ENCODE measurements at regions not wholly inside any gene's neighbourhood (a gene's known extent, or its start where the extent isn't known, plus 50 kb on each side); places are given as distances from the start of the nearest gene placed in this dataset.

DNA sequence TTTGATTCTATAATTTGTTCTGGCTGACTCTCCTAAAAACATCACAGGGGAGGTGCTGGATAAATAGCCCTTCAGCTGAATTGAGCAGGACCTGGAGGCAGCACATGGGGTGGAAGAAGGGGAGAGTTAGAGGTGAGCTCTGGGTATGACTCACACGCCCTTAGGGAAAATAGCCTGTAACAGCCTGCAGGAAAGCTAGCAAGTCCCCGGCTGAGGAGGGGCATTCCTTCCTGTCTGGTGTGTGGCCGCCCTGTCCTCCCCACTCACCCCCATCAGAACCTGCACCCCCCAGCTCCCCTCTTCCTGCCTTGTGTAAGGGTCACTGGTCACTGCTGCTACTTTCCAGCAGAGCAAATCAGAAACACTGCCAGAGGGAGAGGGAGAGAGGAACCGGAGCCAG lies 187.4 kb downstream of the C16orf95 start:
- no peak for TF ChIP-seq CTCF (IDR thresholded peaks at IDR 0.05)
- no peak for TF ChIP-seq ZFX (IDR thresholded peaks at IDR 0.05; ENCODE audit: borderline replicate concordance)

Data from 22Rv1 (cell line).